ENCODE measurements at regions not wholly inside any gene's neighbourhood (a gene's known extent, or its start where the extent isn't known, plus 50 kb on each side); places are given as distances from the start of the nearest gene placed in this dataset.

DNA sequence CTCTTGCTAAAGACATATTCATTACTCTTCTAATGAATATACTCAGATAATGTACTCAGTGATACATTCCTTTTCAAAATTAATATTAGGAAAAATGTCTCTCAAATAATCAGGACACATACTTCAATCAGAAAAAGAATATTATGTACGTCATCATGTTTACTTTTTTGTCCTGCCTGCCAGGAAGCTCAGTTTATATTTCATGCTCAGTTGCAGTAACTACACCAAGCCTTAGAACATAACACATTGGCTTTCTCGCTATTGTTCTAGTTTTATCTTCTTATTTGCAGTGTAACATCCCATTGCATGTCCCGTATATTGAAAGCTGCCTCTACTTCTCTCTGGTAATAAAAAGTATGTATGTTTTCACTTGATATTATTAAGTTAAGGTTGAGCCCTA, 181.5 kb upstream of the LPP start:
- no peaks in the 10 kb centered on the region for H3K36me3 ChIP-seq (ENCODE audit: control insufficient read depth in 2 of 3, insufficient read depth in 3 of 3, low read length in 3 of 3)
- no peaks in the 10 kb centered on the region for H3K9me3 ChIP-seq (ENCODE audit: control insufficient read depth in 2 of 3, insufficient read depth in 1 of 3, low read length in 3 of 3)
- intact Hi-C loops (cut with DNase I): no loop called here
- DNase-seq (no peak), FAIRE-seq (no peak)
- H3K4me3 ChIP-seq (ENCODE audit: low read length in 3 of 3): no peak overlapping the region
- no peak overlapping the region for H3K27ac ChIP-seq (ENCODE audit: low read depth in 2 of 2, low read length in 2 of 2)
- H3K9ac ChIP-seq (ENCODE audit: low read length in 3 of 3): no peak overlapping the region
- peaks cover 0 to 6% (median 0%) of the 10 kb centered on the region in 3 donors for H3K4me1 ChIP-seq (ENCODE audit: control insufficient read depth in 2 of 3, insufficient read depth in 2 of 3, low read depth in 1 of 3, low read length in 3 of 3)
- H3K27me3 ChIP-seq (ENCODE audit: control insufficient read depth, insufficient read depth, low read length): no peaks in the 10 kb centered on the region
- TF ChIP-seq, protein P1, sequence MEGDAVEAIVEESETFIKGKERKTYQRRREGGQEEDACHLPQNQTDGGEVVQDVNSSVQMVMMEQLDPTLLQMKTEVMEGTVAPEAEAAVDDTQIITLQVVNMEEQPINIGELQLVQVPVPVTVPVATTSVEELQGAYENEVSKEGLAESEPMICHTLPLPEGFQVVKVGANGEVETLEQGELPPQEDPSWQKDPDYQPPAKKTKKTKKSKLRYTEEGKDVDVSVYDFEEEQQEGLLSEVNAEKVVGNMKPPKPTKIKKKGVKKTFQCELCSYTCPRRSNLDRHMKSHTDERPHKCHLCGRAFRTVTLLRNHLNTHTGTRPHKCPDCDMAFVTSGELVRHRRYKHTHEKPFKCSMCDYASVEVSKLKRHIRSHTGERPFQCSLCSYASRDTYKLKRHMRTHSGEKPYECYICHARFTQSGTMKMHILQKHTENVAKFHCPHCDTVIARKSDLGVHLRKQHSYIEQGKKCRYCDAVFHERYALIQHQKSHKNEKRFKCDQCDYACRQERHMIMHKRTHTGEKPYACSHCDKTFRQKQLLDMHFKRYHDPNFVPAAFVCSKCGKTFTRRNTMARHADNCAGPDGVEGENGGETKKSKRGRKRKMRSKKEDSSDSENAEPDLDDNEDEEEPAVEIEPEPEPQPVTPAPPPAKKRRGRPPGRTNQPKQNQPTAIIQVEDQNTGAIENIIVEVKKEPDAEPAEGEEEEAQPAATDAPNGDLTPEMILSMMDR (IDR thresholded peaks at IDR 0.05; ENCODE audit: borderline replicate concordance, extremely low read depth, insufficient read depth): no peak

DNA sequence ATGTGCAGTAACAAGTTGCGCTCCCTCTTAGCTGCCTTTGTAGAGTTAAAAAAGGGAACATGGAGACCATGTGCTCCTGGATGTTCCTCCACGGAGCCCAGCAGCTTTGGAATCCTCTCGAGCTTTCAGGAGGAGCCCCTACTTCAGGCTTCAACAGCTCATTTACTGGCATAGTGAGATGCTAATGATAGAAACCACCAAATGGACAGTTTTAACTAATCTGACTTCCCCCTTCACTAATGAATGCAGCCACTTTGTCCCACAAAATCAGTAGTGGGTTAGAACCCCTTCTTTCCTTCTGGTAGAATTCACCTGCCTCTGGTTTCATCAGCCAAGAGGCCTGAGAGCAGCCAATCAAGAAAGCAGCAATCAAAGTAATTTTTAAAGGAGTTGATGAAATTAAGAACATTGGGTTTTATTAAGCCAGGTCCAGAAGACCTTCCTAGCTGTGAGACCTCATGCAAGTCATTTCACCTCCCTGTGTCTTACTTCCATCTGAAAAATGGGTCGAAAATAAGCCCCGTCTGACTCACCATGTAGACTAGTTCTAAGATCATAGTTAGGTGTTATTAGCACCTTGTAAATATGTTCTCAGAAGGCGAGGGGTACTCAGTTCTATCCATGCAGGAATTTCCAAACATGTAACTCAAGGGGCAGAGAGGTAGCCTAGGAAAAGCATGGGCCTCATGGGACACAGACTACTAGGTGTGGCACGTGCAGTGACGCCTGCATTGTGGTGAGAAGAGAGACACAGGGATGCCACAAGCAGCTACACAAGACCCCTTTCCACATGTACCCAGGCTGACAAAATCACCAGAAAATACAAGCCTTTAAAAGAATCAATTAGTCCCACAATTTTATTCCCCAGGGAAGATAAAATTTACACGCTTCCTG, 179.7 kb upstream of the LPP start:
- Histone ChIP-seq H3K4me1 (ENCODE audit: control insufficient read depth in 2 of 3, insufficient read depth in 2 of 3, low read depth in 1 of 3, low read length in 3 of 3) (peaks cover 0 to 6% (median 0%) of the 10 kb centered on the region in 3 donors), H3K27ac (ENCODE audit: low read depth in 2 of 2, low read length in 2 of 2) (no peak overlapping the region), H3K9me3 (ENCODE audit: control insufficient read depth in 2 of 3, insufficient read depth in 1 of 3, low read length in 3 of 3) (no peaks in the 10 kb centered on the region), H3K36me3 (ENCODE audit: control insufficient read depth in 2 of 3, insufficient read depth in 3 of 3, low read length in 3 of 3) (no peaks in the 10 kb centered on the region), H3K9ac (ENCODE audit: low read length in 3 of 3) (no peak overlapping the region), H3K4me3 (ENCODE audit: low read length in 3 of 3) (no peak overlapping the region), H3K27me3 (ENCODE audit: control insufficient read depth, insufficient read depth, low read length) (no peaks in the 10 kb centered on the region)
- FAIRE-seq (no peak), DNase-seq (no peak)
- TF ChIP-seq, protein P1 (IDR thresholded peaks at IDR 0.05; ENCODE audit: borderline replicate concordance, extremely low read depth, insufficient read depth): no peak
- intact Hi-C loops (cut with DNase I): no loop called here

DNA sequence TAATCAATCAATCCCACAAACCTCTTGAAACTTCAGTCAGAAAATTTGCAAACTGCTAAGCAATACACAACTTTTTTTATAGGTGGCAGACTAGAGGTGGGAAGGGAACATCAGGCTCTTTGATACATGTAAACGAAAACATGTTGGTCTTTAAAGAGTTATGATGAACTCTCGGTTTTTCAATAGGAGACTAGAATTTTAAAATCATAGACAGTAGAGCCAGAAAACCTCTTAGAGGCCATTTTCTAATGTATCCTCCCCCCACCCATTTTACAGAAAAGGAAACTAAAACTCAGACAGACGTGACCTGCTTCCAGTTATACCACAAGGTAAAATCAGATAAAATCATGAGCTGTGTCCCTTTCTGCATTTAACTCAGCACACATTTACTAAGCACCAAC, 179.1 kb upstream of the LPP start:
- DNase-seq (no peak), FAIRE-seq (no peak)
- Histone ChIP-seq H3K36me3 (ENCODE audit: control insufficient read depth in 2 of 3, insufficient read depth in 3 of 3, low read length in 3 of 3) (no peaks in the 10 kb centered on the region), H3K9me3 (ENCODE audit: control insufficient read depth in 2 of 3, insufficient read depth in 1 of 3, low read length in 3 of 3) (no peaks in the 10 kb centered on the region), H3K9ac (ENCODE audit: low read length in 3 of 3) (no peak overlapping the region), H3K27me3 (ENCODE audit: control insufficient read depth, insufficient read depth, low read length) (no peaks in the 10 kb centered on the region), H3K27ac (ENCODE audit: low read depth in 2 of 2, low read length in 2 of 2) (no peak overlapping the region), H3K4me1 (ENCODE audit: control insufficient read depth in 2 of 3, insufficient read depth in 2 of 3, low read depth in 1 of 3, low read length in 3 of 3) (peaks cover 0 to 6% (median 0%) of the 10 kb centered on the region in 3 donors), H3K4me3 (ENCODE audit: low read length in 3 of 3) (no peak overlapping the region)
- TF ChIP-seq, protein P1 (IDR thresholded peaks at IDR 0.05; ENCODE audit: borderline replicate concordance, extremely low read depth, insufficient read depth): no peak
- intact Hi-C loops (cut with DNase I): no loop called here

Data from kidney (tissue), 13 donors.